Mesendoderm (in vitro differentiated cells): ENCODE measurements at regions not wholly inside any gene's neighbourhood (a gene's known extent, or its start where the extent isn't known, plus 50 kb on each side); places are given as distances from the start of the nearest gene placed in this dataset.
"Not testable (repeated sequence)": the region's sequence is repeated elsewhere in the genome, so short reads cannot be mapped to it uniquely, and the experiment has no call there.

Experiments used
- DNase-seq: peaks from one replicate; pipeline ENCODE4 v3.0.0; 2013
- H2AK5ac ChIP-seq: 2 replicates; pipeline ENCODE4 v1.6.1; 2013; ENCODE audit warnings: low read length, inconsistent platforms
- H2BK120ac ChIP-seq: 2 replicates; pipeline ENCODE4 v1.6.1; 2013; ENCODE audit warnings: low read depth, mild to moderate bottlenecking, low read length, moderate library complexity, mixed read lengths
- H2BK15ac ChIP-seq: replicated peaks from 2 replicates; pipeline ENCODE4 v1.6.1; 2013; ENCODE audit warnings: low read depth, mild to moderate bottlenecking, moderate library complexity
- H2BK5ac ChIP-seq: 2 replicates; pipeline ENCODE4 v1.6.1; 2013; ENCODE audit warnings: low read length, inconsistent platforms
- H3K18ac ChIP-seq: 2 replicates; pipeline ENCODE4 v1.6.1; 2013; ENCODE audit warnings: mild to moderate bottlenecking, low read length, mixed read lengths
- H3K23ac ChIP-seq: one replicate; pipeline ENCODE4 v1.6.1; 2013; ENCODE audit warnings: low read length
- H3K27ac ChIP-seq: 2 replicates; pipeline ENCODE4 v1.5.1; 2013; ENCODE audit warnings: low read depth, mild to moderate bottlenecking, inconsistent platforms, low read length, moderate library complexity
- H3K27me3 ChIP-seq: 2 replicates; pipeline ENCODE4 v1.6.1; 2013; ENCODE audit warnings: low read length, control low read depth, mild to moderate bottlenecking, inconsistent platforms; ENCODE audit not compliant: insufficient read depth, poor library complexity
- H3K36me3 ChIP-seq: 2 replicates; pipeline ENCODE4 v1.6.1; 2013; ENCODE audit warnings: low read length, inconsistent platforms; ENCODE audit not compliant: control insufficient read depth, insufficient read depth
- H3K4ac ChIP-seq: one replicate; pipeline ENCODE4 v1.6.1; 2013; ENCODE audit warnings: low read depth, mild to moderate bottlenecking, low read length, moderate library complexity
- H3K4me1 ChIP-seq: 2 replicates; pipeline ENCODE4 v1.6.1; 2013; ENCODE audit warnings: low read depth, low read length, inconsistent platforms; ENCODE audit not compliant: control insufficient read depth
- H3K4me2 ChIP-seq: 2 replicates; pipeline ENCODE4 v1.6.1; 2013; ENCODE audit warnings: low read length
- H3K4me3 ChIP-seq: 2 replicates; pipeline ENCODE4 v1.5.1; 2013; ENCODE audit warnings: mild to moderate bottlenecking, low read length
- H3K56ac ChIP-seq: one replicate; pipeline ENCODE4 v1.6.1; 2013; ENCODE audit warnings: low read length
- H3K79me1 ChIP-seq: 2 replicates; pipeline ENCODE4 v1.6.1; 2013; ENCODE audit warnings: low read length, inconsistent platforms
- H3K79me2 ChIP-seq: 2 replicates; pipeline ENCODE4 v1.6.1; 2013; ENCODE audit warnings: mild to moderate bottlenecking, low read length; ENCODE audit not compliant: control insufficient read depth, insufficient read depth
- H3K9ac ChIP-seq: 2 replicates; pipeline ENCODE4 v1.6.1; 2013; ENCODE audit warnings: low read length, inconsistent platforms
- H4K5ac ChIP-seq: one replicate; pipeline ENCODE4 v1.6.1; 2013; ENCODE audit warnings: low read length
- H4K8ac ChIP-seq: one replicate; pipeline ENCODE4 v1.6.1; 2013; ENCODE audit warnings: low read depth, mild to moderate bottlenecking, control low read depth, low read length, moderate library complexity
- WGBS: extraction: QIAGEN DNeasy Blood & Tissue Kit; methylation state at CpG from one replicate; pipeline ENCODE4 v1.1.7; 2013; ENCODE audit warnings: low lambda C conversion rate, missing lambda C conversion rate; ENCODE audit not compliant: insufficient coverage; ENCODE audit errors: extremely low coverage; 5-methylcytosine and 5-hydroxymethylcytosine counted together

- Histone ChIP-seq H3K4me1 (no peaks in the 10 kb centered on the region), H3K23ac (no peak overlapping the region), H3K9ac (no peak overlapping the region), H2BK120ac (no peak overlapping the region), H3K27me3 (no peaks in the 10 kb centered on the region), H2BK15ac (no peak overlapping the region), H3K18ac (no peak overlapping the region), H3K4ac (no peak overlapping the region), H4K5ac (no peak overlapping the region), H3K4me3 (no peak overlapping the region), H3K36me3 (no peaks in the 10 kb centered on the region), H3K79me1 (no peaks in the 10 kb centered on the region), H2AK5ac (no peak overlapping the region), H3K4me2 (no peak overlapping the region), H3K79me2 (no peaks in the 10 kb centered on the region), H3K56ac (no peak overlapping the region), H3K27ac (no peak overlapping the region), H2BK5ac (no peak overlapping the region), H4K8ac (peak overlapping the region; percentile 17)
- no peak for DNase-seq
- no CpG with 5 or more reads among the region's 1 CpG for whole genome bisulfite sequencing
Measured at GRCh38 chr1:87981810-87982209, 653.1 kb downstream of the LMO4 start.

GRCh38 chr1:87983841-87984240 is 655.2 kb downstream of the LMO4 start:
- no peak for DNase-seq
- no peak overlapping the region for H3K4ac ChIP-seq
- H3K4me2 ChIP-seq: no peak overlapping the region
- no peak overlapping the region for H3K18ac ChIP-seq
- H3K9ac ChIP-seq: no peak overlapping the region
- no peaks in the 10 kb centered on the region for H3K4me1 ChIP-seq
- H2BK15ac ChIP-seq: no peak overlapping the region
- H3K27ac ChIP-seq: no peak overlapping the region
- no peak overlapping the region for H3K56ac ChIP-seq
- H3K4me3 ChIP-seq: no peak overlapping the region
- no peak overlapping the region for H2BK5ac ChIP-seq
- H4K5ac ChIP-seq: no peak overlapping the region
- H2AK5ac ChIP-seq: no peak overlapping the region
- H3K79me1 ChIP-seq: no peaks in the 10 kb centered on the region
- H2BK120ac ChIP-seq: no peak overlapping the region
- no peaks in the 10 kb centered on the region for H3K27me3 ChIP-seq
- no CpG with 5 or more reads among the region's 1 CpG for WGBS
- H3K79me2 ChIP-seq: no peaks in the 10 kb centered on the region
- H3K36me3 ChIP-seq: no peaks in the 10 kb centered on the region
- no peak overlapping the region for H3K23ac ChIP-seq
- H4K8ac ChIP-seq: no peak overlapping the region

GRCh38 chr1:87985071-87985470 is 656.4 kb downstream of the LMO4 start:
- Histone ChIP-seq H4K5ac (no peak overlapping the region), H3K4ac (no peak overlapping the region), H3K4me2 (no peak overlapping the region), H2BK5ac (no peak overlapping the region), H3K36me3 (no peaks in the 10 kb centered on the region), H3K56ac (no peak overlapping the region), H2AK5ac (no peak overlapping the region), H3K27ac (no peak overlapping the region), H4K8ac (no peak overlapping the region), H3K4me1 (no peaks in the 10 kb centered on the region), H2BK120ac (no peak overlapping the region), H3K23ac (no peak overlapping the region), H3K4me3 (no peak overlapping the region), H3K27me3 (no peaks in the 10 kb centered on the region), H3K18ac (no peak overlapping the region), H3K79me2 (no peaks in the 10 kb centered on the region), H3K79me1 (no peaks in the 10 kb centered on the region), H3K9ac (no peak overlapping the region), H2BK15ac (no peak overlapping the region)
- DNase-seq: no peak
- WGBS: no CpG with 5 or more reads among the region's 1 CpG

GRCh38 chr1:87986130-87986866 is 657.6 kb downstream of the LMO4 start:
- Histone ChIP-seq H3K27ac (no peak overlapping the region), H3K79me1 (no peaks in the 10 kb centered on the region), H2AK5ac (no peak overlapping the region), H2BK15ac (no peak overlapping the region), H3K9ac (no peak overlapping the region), H4K5ac (no peak overlapping the region), H2BK120ac (no peak overlapping the region), H3K4ac (no peak overlapping the region), H3K4me1 (no peaks in the 10 kb centered on the region), H3K27me3 (no peaks in the 10 kb centered on the region), H3K36me3 (no peaks in the 10 kb centered on the region), H3K56ac (no peak overlapping the region), H4K8ac (no peak overlapping the region), H3K18ac (no peak overlapping the region), H3K23ac (no peak overlapping the region), H3K79me2 (no peaks in the 10 kb centered on the region), H3K4me2 (no peak overlapping the region), H2BK5ac (no peak overlapping the region), H3K4me3 (no peak overlapping the region)
- no CpG with 5 or more reads among the region's 6 CpGs for WGBS
- no peak for DNase-seq

- Histone ChIP-seq H3K18ac (no peak overlapping the region), H3K9ac (no peak overlapping the region), H3K36me3 (no peaks in the 10 kb centered on the region), H2BK15ac (no peak overlapping the region), H4K8ac (no peak overlapping the region), H3K79me1 (no peaks in the 10 kb centered on the region), H3K27me3 (no peaks in the 10 kb centered on the region), H3K4me1 (no peaks in the 10 kb centered on the region), H3K27ac (no peak overlapping the region), H3K23ac (no peak overlapping the region), H3K79me2 (no peaks in the 10 kb centered on the region), H2BK120ac (no peak overlapping the region), H4K5ac (no peak overlapping the region), H2AK5ac (no peak overlapping the region), H3K4ac (no peak overlapping the region), H3K4me2 (no peak overlapping the region), H2BK5ac (no peak overlapping the region), H3K4me3 (no peak overlapping the region), H3K56ac (no peak overlapping the region)
- no CpG with 5 or more reads among the region's 2 CpGs for WGBS
- peak; percentile 37 for DNase-seq
Measured at GRCh38 chr1:87989346-87989745, 660.7 kb downstream of the LMO4 start.

- H3K4ac ChIP-seq, H3K23ac ChIP-seq, H3K4me1 ChIP-seq, H3K36me3 ChIP-seq, H3K27me3 ChIP-seq, H3K79me2 ChIP-seq, H3K18ac ChIP-seq, H2BK15ac ChIP-seq, H2BK5ac ChIP-seq, DNase-seq, H3K4me3 ChIP-seq, H3K27ac ChIP-seq, H4K8ac ChIP-seq, H3K9ac ChIP-seq, H2BK120ac ChIP-seq, H3K56ac ChIP-seq, H3K79me1 ChIP-seq, H4K5ac ChIP-seq, H2AK5ac ChIP-seq, H3K4me2 ChIP-seq: not testable (repeated sequence)
- no CpG with 5 or more reads among the region's 5 CpGs for WGBS
Measured at GRCh38 chr1:87992536-87992935, 663.9 kb downstream of the LMO4 start.
